GM12892 (cell line): ENCODE measurements at regions not wholly inside any gene's neighbourhood (a gene's known extent, or its start where the extent isn't known, plus 50 kb on each side); places are given as distances from the start of the nearest gene placed in this dataset.

Experiments
- POLR2A ChIP-seq: IDR thresholded peaks from 2 replicates; pipeline ENCODE4 v1.6.1; 2011; ENCODE audit warnings: low read depth, low read length, control low read depth
- POLR2AphosphoS5 ChIP-seq: IDR thresholded peaks from 2 replicates; pipeline ENCODE4 v1.6.1; 2011; ENCODE audit warnings: low read depth, low read length, control low read depth
- TAF1 ChIP-seq: IDR thresholded peaks from 2 replicates; pipeline ENCODE4 v1.6.1; 2011; ENCODE audit warnings: low read depth, mild to moderate bottlenecking, control low read depth, low read length, borderline replicate concordance

DNA sequence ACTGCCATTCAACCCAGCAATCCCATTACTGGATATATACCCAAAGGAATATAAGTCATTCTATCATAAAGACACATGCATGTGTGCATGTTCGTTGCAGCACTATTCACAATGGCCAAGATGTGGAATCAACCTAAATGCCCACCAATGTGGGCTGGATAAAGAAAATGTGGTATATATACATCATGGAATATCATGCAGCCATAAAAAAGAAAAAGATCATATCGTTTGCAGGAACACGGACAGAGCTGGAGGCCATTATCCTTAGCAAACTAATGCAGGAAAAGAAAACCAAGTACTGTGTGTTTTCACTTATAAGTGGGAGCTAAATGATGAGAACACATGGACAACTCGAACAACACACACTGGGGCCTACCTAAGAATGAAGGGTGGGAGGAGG, 123.7 kb downstream of the CDC7 start:
- TF ChIP-seq POLR2A (no peak), POLR2AphosphoS5 (no peak), TAF1 (no peak)
